Thoracic aorta (tissue), 2 donors: ENCODE measurements at regions not wholly inside any gene's neighbourhood (a gene's known extent, or its start where the extent isn't known, plus 50 kb on each side); places are given as distances from the start of the nearest gene placed in this dataset.
"Not testable (repeated sequence)": the region's sequence is repeated elsewhere in the genome, so short reads cannot be mapped to it uniquely, and the experiment has no call there.

Source experiments
- ATAC-seq: fragments of 150-250 bp; one replicate; pipeline ENCODE4 v1.8.0; 2017; ENCODE audit warnings: low read depth; ENCODE audit not compliant: insufficient number of reproducible peaks, low FRiP score
- DNase-seq: peaks from one replicate; pipeline ENCODE4 v3.0.0-alpha.2; 2020; ENCODE audit warnings: low spot score
- H3K27ac ChIP-seq, 2 donors: fragments of 200-600 bp; sonication (generic); 1 replicate in 1 of 2; 2 replicates in 1 of 2; pipeline ENCODE4 v1.5.1; 2016; ENCODE audit warnings: mild to moderate bottlenecking in 2 of 2, moderate library complexity in 2 of 2
- H3K27me3 ChIP-seq: fragments of 200-600 bp; sonication (generic); replicated peaks from 2 replicates; pipeline ENCODE4 v1.6.0; 2016; ENCODE audit warnings: mild to moderate bottlenecking; ENCODE audit not compliant: insufficient read depth
- H3K36me3 ChIP-seq: fragments of 200-600 bp; sonication (generic); one replicate; pipeline ENCODE4 v1.5.1; 2016
- H3K4me1 ChIP-seq, 2 donors: fragments of 200-600 bp; sonication (generic); 1 replicate in 1 of 2; 2 replicates in 1 of 2; pipeline versions ENCODE4 v1.5.1 to v1.6.0; 2016; ENCODE audit warnings: low read depth in 2 of 2, mild to moderate bottlenecking in 1 of 2; ENCODE audit not compliant: control insufficient read depth in 1 of 2
- H3K4me3 ChIP-seq: fragments of 200-600 bp; sonication (generic); 2 replicates; pipeline ENCODE4 v1.5.1; 2016; ENCODE audit warnings: mild to moderate bottlenecking
- H3K9me3 ChIP-seq: fragments of 200-600 bp; sonication (generic); 2 replicates; pipeline ENCODE4 v1.5.1; 2016

DNA sequence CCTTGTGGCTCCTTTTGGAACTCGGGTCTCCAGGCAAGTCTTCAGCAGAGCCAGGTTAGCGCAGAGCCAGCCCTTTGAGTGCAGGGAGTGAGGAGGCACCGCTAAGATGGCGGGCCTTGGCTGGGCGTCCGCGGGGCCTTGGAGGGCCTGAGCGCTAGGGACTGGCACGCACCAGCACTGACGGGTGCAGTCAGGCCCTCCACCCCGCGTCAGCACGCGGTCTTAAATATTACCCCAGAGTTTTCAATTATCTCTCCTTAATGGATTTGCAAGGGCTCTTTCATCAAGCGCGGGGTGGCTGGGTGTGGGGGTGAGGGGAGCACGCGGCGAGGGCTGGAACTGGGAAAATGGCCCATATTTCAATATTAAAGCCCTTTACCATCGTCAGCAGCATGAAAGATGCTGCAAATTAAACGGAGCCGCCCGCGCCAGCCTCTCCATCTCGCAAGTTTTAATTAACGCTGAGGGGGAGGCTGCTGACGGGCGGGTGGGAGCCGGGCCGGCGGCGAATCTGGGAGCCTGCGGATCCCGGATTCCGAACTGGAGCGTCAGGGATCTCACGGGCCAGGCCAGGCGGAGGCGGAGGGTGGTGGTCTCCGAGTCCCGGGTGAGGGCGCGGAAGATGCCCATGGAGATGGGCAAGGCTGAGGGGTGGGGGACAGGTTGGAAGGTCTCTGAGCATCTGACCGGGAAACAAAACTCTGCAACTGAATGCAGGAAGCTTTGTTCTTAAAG is 1690.4 kb upstream of the DEFB115 start:
- DNase-seq, H3K4me1 ChIP-seq, H3K27me3 ChIP-seq, H3K36me3 ChIP-seq, H3K4me3 ChIP-seq, H3K9me3 ChIP-seq, H3K27ac ChIP-seq, ATAC-seq: not testable (repeated sequence)

DNA sequence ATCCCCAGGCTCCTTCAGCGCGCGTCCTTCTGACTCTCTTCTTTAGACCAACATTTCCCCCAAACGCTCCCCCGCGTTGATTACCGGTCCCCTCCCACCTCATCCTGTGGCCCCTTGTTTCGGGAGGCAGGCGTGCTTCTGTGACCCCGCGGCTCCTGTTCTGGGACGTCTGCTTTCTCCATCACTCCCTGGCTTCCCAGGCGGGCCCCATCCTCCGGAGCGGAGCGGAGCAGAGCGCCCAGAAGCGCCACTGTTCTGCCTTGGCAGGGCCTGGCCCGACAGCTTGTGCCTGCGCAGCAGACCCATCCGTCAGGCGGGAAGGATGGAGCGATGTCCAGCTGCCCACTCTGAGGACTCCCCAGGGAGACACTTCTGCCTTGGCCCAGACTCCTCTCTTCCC is 1689.8 kb upstream of the DEFB115 start:
- not testable (repeated sequence) for H3K9me3 ChIP-seq, H3K27me3 ChIP-seq, ATAC-seq, H3K4me3 ChIP-seq, H3K4me1 ChIP-seq, H3K36me3 ChIP-seq, DNase-seq, H3K27ac ChIP-seq

DNA sequence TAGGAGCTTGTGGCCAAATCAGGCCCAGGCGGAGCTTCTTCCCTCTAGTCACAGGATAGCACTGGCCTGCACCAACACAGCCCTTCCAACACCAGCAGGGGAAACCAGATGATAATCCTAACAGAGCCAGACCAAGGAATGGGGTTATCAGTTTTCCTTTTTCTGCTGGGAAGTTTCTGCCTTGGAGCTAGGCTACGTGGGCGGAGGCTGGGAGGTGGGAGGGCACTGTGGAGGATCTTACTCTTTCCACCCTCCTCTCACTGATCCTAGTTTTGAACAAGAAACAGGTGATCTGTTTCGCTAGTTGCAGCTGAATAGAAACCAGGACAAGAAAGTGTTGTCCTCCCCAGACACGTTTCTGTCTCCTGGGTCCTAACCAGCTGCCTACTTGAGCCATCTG is 1687.3 kb upstream of the DEFB115 start:
- not testable (repeated sequence) for DNase-seq, ATAC-seq, H3K36me3 ChIP-seq, H3K27me3 ChIP-seq, H3K4me3 ChIP-seq, H3K27ac ChIP-seq, H3K4me1 ChIP-seq, H3K9me3 ChIP-seq

DNA sequence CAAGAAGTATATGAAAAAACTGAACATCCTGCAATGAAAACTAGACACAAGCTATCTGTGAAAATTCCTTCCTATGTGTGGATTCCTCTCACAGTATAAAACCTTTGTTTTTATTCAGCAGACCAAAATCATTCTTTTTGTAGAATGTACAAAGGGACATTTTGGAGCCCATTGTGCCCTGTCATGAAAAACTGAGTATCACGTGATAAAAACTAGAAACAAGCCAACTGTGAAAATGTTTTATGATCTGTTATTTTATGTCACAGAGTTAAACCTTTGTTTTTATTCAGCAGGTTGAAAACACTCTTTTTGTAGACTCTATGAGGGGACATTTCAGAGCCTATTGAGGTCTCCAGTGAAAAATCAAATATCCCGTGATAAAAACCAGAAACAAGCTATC is 1667.9 kb upstream of the DEFB115 start:
- DNase-seq, H3K27me3 ChIP-seq, H3K9me3 ChIP-seq, H3K27ac ChIP-seq, ATAC-seq, H3K4me3 ChIP-seq, H3K4me1 ChIP-seq, H3K36me3 ChIP-seq: not testable (repeated sequence)

DNA sequence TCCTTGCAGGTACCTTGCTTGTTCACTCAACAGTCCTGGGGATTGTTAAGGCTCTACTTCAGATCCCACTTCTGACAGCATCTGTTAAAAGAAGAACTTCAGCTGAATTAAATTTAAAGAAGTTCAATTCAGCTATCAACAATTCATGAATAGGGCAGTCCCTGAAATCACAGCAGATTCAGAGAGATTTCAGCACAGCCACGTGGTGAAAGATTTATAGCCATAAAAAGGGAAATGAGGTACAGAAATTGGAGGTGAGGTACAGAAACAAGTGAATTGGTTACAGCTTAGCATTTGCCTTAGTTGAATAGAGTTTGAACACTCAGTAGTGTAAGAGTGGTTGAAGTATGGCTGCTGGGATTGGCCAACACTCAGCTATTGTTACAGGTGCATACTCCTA is 1653.3 kb upstream of the DEFB115 start:
- not testable (repeated sequence) for DNase-seq, H3K36me3 ChIP-seq, ATAC-seq, H3K4me1 ChIP-seq, H3K27me3 ChIP-seq, H3K27ac ChIP-seq, H3K4me3 ChIP-seq, H3K9me3 ChIP-seq

DNA sequence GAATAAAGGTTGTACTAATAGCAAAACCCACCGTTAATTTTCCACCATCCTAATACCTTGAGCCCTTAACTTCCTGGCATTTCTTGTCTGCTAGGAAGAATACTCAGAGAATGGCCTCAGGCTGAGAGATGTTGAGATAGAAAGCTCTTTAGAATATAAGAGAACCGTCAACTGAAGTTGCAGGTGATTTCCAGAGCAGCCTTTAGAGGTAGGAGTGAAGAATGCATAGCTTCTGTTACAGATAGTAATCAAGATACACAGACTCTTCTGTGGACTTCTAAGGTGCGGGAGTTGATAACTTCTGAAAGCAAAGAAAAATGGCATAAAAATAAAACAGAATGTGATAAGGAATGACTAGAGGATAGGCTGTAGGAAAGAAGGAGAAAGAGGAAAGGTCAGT is 1651.3 kb upstream of the DEFB115 start:
- DNase-seq, H3K4me3 ChIP-seq, H3K9me3 ChIP-seq, H3K4me1 ChIP-seq, H3K27ac ChIP-seq, H3K36me3 ChIP-seq, ATAC-seq, H3K27me3 ChIP-seq: not testable (repeated sequence)

DNA sequence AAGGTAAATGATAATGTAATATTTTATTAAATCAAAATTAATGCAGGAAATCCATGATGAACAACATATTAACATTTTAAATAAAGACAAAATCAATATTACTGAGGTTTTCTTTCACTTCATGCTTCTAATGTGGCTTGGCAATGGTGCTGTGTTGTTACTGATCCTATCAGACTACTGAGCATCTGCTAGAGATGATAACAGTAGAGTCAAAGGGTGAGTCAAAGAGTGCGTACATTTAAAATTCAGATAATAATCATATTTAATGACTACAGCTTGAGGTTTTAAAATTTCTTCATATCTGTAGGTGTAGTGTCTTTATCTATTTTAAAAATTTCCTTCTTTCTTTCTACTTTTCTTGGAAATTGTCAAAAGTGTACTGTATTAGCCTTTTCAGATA is 1628.1 kb upstream of the DEFB115 start:
- not testable (repeated sequence) for H3K9me3 ChIP-seq, H3K27ac ChIP-seq, ATAC-seq, H3K4me3 ChIP-seq, H3K27me3 ChIP-seq, H3K36me3 ChIP-seq, H3K4me1 ChIP-seq, DNase-seq
